ENCODE measurements at regions not wholly inside any gene's neighbourhood (a gene's known extent, or its start where the extent isn't known, plus 50 kb on each side); places are given as distances from the start of the nearest gene placed in this dataset.

- TF ChIP-seq CTCF (IDR thresholded peaks at IDR 0.05) (no peak), POLR2A (IDR thresholded peaks at IDR 0.05) (no peak)
Observed at GRCh38 chr3:5292512-5292911, 105.0 kb downstream of the EDEM1 start.
